Muscle of leg (tissue), 3 donors: ENCODE measurements at regions not wholly inside any gene's neighbourhood (a gene's known extent, or its start where the extent isn't known, plus 50 kb on each side); places are given as distances from the start of the nearest gene placed in this dataset.
A peak's percentile ranks its signal among the peaks of the same experiment; 100 is the strongest.

ENCODE experiments used
- DNase-seq: peaks from one replicate; pipeline ENCODE4 v3.0.0; 2013
- H3K27ac ChIP-seq: one replicate; pipeline ENCODE4 v1.5.1; 2013; ENCODE audit warnings: mild to moderate bottlenecking, low read length, control low read depth
- H3K27me3 ChIP-seq: one replicate; pipeline ENCODE4 v1.6.1; 2013; ENCODE audit warnings: low read length; ENCODE audit not compliant: control insufficient read depth, insufficient read depth
- H3K36me3 ChIP-seq: one replicate; pipeline ENCODE4 v1.6.1; 2013; ENCODE audit warnings: low read length; ENCODE audit not compliant: control insufficient read depth, insufficient read depth
- H3K4me1 ChIP-seq: one replicate; pipeline ENCODE4 v1.6.1; 2013; ENCODE audit warnings: low read length; ENCODE audit not compliant: control insufficient read depth, insufficient read depth
- H3K4me3 ChIP-seq: one replicate; pipeline ENCODE4 v1.5.1; 2013; ENCODE audit warnings: low read length, control low read depth
- H3K9me3 ChIP-seq: replicated peaks from 2 replicates; pipeline ENCODE4 v1.6.1; 2013; ENCODE audit warnings: low read depth, low read length; ENCODE audit not compliant: control insufficient read depth
- WGBS: methylation state at CpG from one replicate; pipeline ENCODE4 v1.1.5; 2013; ENCODE audit warnings: missing lambda C conversion rate; ENCODE audit not compliant: insufficient coverage; 5-methylcytosine and 5-hydroxymethylcytosine counted together

- Histone ChIP-seq H3K27me3 (no peaks in the 10 kb centered on the region), H3K4me1 (no peaks in the 10 kb centered on the region), H3K9me3 (no peaks in the 10 kb centered on the region), H3K27ac (no peak overlapping the region), H3K4me3 (no peak overlapping the region), H3K36me3 (no peaks in the 10 kb centered on the region)
- DNase-seq = no peak
- WGBS = 86% methylated on average over 4 of the region's 7 CpGs
Measured at GRCh38 chr5:98621821-98622220, 151.6 kb upstream of the RGMB start.

DNA sequence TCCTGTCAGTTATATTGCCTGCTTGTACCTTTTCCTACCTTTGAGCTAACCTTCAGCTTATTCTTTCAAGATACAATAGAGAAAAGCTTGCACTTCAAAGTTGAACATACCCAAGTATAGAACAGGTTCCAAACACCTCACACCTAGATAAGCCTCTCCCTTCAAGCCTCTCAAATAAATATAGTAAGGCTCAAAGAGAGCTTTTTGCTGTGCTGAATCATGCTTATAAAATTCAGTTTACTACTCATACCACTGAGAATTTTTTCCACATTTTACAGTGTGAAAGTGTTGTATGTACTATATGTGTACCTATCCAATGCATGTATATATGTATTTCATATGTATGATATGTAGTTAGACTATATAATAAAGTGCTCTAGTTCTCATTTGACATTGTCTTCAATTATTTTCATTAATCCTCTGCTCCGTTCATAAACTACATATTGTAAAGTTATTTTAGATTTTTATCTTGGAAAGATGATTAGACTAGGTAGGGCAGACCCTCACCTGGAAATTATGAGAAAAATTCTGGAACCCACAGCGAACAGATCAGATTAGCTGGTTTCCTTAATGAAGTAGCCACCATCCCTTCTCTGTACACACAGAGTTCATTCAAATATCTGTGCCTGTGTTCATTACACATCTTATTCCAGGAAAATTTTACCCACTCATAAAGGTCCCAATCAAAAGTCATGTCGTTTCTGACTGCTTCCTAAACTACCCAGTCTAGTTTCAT, 149.2 kb upstream of the RGMB start:
- Histone ChIP-seq H3K4me3 (no peak overlapping the region), H3K27ac (no peak overlapping the region), H3K9me3 (peaks cover 5% of the 10 kb centered on the region), H3K27me3 (no peaks in the 10 kb centered on the region), H3K4me1 (no peaks in the 10 kb centered on the region), H3K36me3 (no peaks in the 10 kb centered on the region)
- DNase-seq = no peak
- WGBS = 90% methylated on average over 2 of the region's 3 CpGs

GRCh38 chr5:98627121-98627520, 146.3 kb upstream of the RGMB start:
- no CpG with 5 or more reads among the region's 3 CpGs for WGBS
- Histone ChIP-seq H3K36me3 (no peaks in the 10 kb centered on the region), H3K27me3 (no peaks in the 10 kb centered on the region), H3K9me3 (peaks cover 5% of the 10 kb centered on the region), H3K4me1 (no peaks in the 10 kb centered on the region), H3K27ac (no peak overlapping the region), H3K4me3 (no peak overlapping the region)
- DNase-seq = no peak

- Histone ChIP-seq H3K4me3 (no peak overlapping the region), H3K36me3 (no peaks in the 10 kb centered on the region), H3K4me1 (no peaks in the 10 kb centered on the region), H3K9me3 (peaks cover 5% of the 10 kb centered on the region), H3K27me3 (no peaks in the 10 kb centered on the region), H3K27ac (no peak overlapping the region)
- DNase-seq = no peak
- WGBS = no CpG with 5 or more reads among the region's 1 CpG
Measured at GRCh38 chr5:98630621-98631020, 142.8 kb upstream of the RGMB start.

GRCh38 chr5:98631311-98632054, 142.0 kb upstream of the RGMB start:
- no peak for DNase-seq
- Histone ChIP-seq H3K9me3 (peaks cover 5% of the 10 kb centered on the region), H3K36me3 (no peaks in the 10 kb centered on the region), H3K4me3 (no peak overlapping the region), H3K27ac (no peak overlapping the region), H3K4me1 (no peaks in the 10 kb centered on the region), H3K27me3 (no peaks in the 10 kb centered on the region)
- WGBS = no CpG with 5 or more reads among the region's 1 CpG

- H3K36me3 ChIP-seq = no peaks in the 10 kb centered on the region
- WGBS = no CpG with 5 or more reads among the region's 3 CpGs
- no peak overlapping the region for H3K27ac ChIP-seq
- peaks cover 2% of the 10 kb centered on the region for H3K27me3 ChIP-seq
- no peaks in the 10 kb centered on the region for H3K9me3 ChIP-seq
- DNase-seq = peak; percentile 21
- no peaks in the 10 kb centered on the region for H3K4me1 ChIP-seq
- H3K4me3 ChIP-seq = no peak overlapping the region
Measured at GRCh38 chr5:98635656-98636055, 137.8 kb upstream of the RGMB start.

- Histone ChIP-seq H3K4me3 (no peak overlapping the region), H3K4me1 (no peaks in the 10 kb centered on the region), H3K36me3 (no peaks in the 10 kb centered on the region), H3K9me3 (no peaks in the 10 kb centered on the region), H3K27me3 (peaks cover 2% of the 10 kb centered on the region), H3K27ac (no peak overlapping the region)
- WGBS = no CpG with 5 or more reads among the region's 1 CpG
- no peak for DNase-seq
Measured at GRCh38 chr5:98637116-98637515, 136.3 kb upstream of the RGMB start.

DNA sequence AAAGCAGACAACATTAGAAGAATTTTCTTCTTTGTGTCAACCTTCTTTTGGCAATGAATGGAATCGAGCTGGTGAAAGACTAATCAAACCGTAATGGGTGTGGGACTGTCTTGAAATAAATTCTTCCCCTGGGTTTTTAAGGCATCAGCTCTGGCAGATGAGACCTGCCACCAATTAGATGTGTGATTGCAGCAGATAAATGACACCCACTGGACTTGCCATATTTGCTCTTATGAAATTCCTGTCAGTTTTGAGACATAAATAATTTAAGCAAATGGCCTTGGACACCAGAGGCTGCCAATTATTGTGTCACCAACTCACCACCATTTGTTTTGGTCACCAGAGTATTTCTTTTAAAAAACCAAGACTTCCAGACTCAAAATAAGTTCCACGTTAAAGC, 135.9 kb upstream of the RGMB start:
- Histone ChIP-seq H3K4me1 (no peaks in the 10 kb centered on the region), H3K9me3 (no peaks in the 10 kb centered on the region), H3K36me3 (no peaks in the 10 kb centered on the region), H3K27ac (no peak overlapping the region), H3K27me3 (peaks cover 2% of the 10 kb centered on the region), H3K4me3 (no peak overlapping the region)
- DNase-seq = no peak
- WGBS = no CpG with 5 or more reads among the region's 3 CpGs

DNA sequence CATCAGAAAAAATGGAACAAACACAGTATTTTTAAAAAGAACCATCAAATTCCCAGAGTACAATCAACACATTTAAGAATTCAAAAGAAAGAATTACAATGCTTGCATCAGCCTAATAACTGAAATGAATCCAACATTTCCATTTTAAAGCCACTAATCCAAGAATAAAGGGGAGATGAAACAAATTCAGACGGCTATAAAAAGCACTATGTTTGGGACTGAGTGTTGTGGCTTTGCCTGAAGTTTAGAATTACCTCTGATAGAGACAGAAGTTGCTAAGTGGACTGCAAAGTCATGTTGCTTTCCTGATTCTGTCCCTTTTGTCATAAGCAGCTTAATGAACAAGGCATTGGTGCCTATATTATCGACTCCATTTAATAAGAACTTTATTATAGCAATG, 135.4 kb upstream of the RGMB start:
- Histone ChIP-seq H3K27ac (no peak overlapping the region), H3K27me3 (peaks cover 2% of the 10 kb centered on the region), H3K36me3 (no peaks in the 10 kb centered on the region), H3K4me1 (no peaks in the 10 kb centered on the region), H3K4me3 (no peak overlapping the region), H3K9me3 (no peaks in the 10 kb centered on the region)
- no peak for DNase-seq
- WGBS = no CpG with 5 or more reads among the region's 2 CpGs

DNA sequence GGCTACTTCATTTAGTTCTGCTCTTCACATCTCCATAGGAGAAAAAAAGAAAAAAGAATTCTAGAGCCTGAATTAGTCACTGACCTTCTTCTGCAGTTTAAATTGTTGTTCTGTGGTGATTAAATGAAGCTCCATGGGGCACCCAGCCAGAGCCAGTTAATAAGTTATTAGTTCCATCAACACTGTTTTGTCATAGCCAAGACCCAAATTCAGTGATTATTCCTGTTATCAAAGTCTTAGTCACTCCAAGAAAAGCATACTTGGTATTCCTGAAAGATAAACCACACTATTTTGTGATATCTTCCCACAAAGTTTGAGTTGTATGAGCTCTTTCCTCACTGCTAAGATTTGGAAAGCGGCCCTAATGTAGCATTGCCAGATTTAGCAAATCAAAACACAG, 134.8 kb upstream of the RGMB start:
- peak; percentile 16 for DNase-seq
- Histone ChIP-seq H3K36me3 (no peaks in the 10 kb centered on the region), H3K4me3 (no peak overlapping the region), H3K27ac (no peak overlapping the region), H3K9me3 (no peaks in the 10 kb centered on the region), H3K4me1 (no peaks in the 10 kb centered on the region), H3K27me3 (peaks cover 2% of the 10 kb centered on the region)
- no CpG with 5 or more reads among the region's 1 CpG for WGBS
